ENCODE measurements at regions not wholly inside any gene's neighbourhood (a gene's known extent, or its start where the extent isn't known, plus 50 kb on each side); places are given as distances from the start of the nearest gene placed in this dataset.

DNA sequence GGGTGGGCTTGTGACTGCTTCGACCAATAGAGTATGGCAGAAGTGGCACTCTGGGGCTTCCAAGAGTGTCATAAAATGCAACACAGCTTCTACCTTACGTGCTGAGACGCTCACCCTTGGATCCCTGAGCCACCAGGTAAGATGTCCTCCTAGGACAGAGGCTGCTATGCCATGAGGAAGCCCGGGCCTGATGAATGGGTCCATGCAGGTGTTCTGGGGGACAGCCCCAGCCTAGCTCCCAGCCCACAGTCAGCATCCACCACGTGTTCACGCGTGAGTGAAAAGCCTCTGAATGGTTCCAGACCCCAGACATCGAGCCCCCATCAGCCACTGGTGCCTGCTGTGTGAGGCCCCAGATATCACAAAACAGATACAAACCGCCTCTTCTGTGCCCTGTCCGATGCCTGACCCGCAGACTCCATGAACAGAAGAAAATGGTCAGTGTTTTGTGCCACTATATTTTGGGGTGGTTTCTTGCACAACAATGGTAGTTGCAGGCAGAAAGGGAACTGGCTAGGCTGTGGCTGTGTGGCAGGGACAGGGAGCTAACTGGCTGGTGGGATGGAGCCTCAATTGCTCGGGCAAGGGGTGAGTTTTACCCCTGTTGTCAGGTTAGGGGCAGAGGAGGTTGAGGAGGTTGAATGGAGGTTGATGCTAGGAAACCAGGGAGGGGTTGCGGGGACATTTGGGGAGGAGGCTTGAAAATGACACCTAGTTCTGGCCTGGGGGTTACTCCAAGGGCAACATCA, 92.2 kb downstream of the LINGO1 start:
- Histone ChIP-seq H3K9me3 (ENCODE audit: insufficient read depth, low read length) (no peaks in the 10 kb centered on the region), H3K4me1 (ENCODE audit: low read length) (peaks cover 57% of the 10 kb centered on the region), H3K4me3 (ENCODE audit: low read length) (no peak overlapping the region), H3K27me3 (ENCODE audit: low read depth, low read length) (peaks cover 3% of the 10 kb centered on the region), H3K36me3 (replicated peaks; ENCODE audit: low read depth, low read length) (no peaks in the 10 kb centered on the region), H4K20me1 (ENCODE audit: insufficient read depth, low read length) (no peaks in the 10 kb centered on the region), H3K4me2 (ENCODE audit: low read length) (no peak overlapping the region), H2AFZ (ENCODE audit: low read depth, low read length) (no peak overlapping the region), H3K27ac (ENCODE audit: low read length) (no peak overlapping the region), H3K79me2 (ENCODE audit: low read length) (no peaks in the 10 kb centered on the region), H3K9ac (ENCODE audit: low read length) (no peak overlapping the region)
- no peak for TF ChIP-seq EZH2phosphoT487 (IDR thresholded peaks at IDR 0.05; ENCODE audit: low read depth)
- TF ChIP-seq, protein P1, sequence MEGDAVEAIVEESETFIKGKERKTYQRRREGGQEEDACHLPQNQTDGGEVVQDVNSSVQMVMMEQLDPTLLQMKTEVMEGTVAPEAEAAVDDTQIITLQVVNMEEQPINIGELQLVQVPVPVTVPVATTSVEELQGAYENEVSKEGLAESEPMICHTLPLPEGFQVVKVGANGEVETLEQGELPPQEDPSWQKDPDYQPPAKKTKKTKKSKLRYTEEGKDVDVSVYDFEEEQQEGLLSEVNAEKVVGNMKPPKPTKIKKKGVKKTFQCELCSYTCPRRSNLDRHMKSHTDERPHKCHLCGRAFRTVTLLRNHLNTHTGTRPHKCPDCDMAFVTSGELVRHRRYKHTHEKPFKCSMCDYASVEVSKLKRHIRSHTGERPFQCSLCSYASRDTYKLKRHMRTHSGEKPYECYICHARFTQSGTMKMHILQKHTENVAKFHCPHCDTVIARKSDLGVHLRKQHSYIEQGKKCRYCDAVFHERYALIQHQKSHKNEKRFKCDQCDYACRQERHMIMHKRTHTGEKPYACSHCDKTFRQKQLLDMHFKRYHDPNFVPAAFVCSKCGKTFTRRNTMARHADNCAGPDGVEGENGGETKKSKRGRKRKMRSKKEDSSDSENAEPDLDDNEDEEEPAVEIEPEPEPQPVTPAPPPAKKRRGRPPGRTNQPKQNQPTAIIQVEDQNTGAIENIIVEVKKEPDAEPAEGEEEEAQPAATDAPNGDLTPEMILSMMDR (IDR thresholded peaks at IDR 0.05; ENCODE audit: low read depth, low read length) = no peak

DNA sequence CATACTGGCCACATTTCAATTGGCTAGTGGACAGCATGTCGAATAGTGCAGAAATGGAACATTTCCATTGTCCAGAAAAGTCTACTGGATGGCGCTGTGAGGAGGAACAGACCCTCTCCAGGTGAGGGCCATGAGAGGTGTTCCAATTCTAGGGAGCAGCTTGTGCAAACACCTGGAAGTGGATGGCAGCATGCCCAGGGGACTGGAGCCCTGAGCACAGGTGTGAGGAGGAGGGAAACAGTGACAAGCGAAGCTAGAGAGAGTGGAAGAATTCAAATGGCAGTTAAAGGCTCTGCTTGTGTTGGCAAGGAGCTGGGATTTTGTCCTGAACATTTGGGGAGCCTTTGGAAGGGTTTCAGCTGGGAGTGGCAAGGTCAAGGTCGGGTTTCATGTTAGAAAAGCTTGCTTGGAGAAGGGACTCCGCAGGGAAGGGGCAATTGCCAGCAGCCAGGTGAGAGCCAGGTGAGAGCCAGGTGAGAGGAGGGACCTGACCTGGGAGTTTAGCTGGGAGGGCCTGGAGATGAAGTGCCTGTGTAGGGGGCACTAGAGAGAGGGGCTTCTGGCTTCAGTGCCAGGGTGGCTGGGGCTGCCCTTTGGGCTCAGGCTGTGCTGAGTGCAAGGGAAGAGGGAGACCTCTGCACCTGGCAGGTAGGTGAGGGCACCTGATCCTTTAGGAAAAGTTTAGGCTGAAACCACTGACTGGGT, 93.8 kb downstream of the LINGO1 start:
- Histone ChIP-seq H3K27ac (ENCODE audit: low read length) (peak overlapping the region; percentile 93; the same call in 1 of the 2 replicates), H3K9me3 (ENCODE audit: insufficient read depth, low read length) (no peaks in the 10 kb centered on the region)

DNA sequence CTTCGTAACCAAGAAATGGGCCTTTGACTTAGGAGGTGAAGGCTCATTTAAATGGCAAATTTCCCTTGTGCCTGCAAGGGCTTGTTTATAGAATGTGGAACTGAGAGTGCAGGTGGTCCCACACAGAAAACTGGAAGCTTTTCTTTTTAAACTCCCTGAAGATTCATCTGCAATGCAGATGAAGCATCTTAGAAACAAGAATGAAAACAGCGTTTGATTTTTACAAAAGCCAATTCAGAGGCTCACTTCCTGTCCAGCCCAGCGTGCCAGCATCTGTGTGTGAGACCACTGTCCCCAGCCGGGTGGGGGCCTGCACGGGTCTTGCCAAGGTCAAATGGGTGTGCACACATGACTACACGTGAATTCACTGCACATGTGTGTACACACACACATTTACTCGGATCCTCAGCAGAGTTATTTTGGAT, 94.7 kb downstream of the LINGO1 start:
- no peaks in the 10 kb centered on the region for H3K36me3 ChIP-seq (replicated peaks; ENCODE audit: low read depth, low read length)
- no peaks in the 10 kb centered on the region for H3K9me3 ChIP-seq (ENCODE audit: insufficient read depth, low read length)
- TF ChIP-seq, protein P1 (IDR thresholded peaks at IDR 0.05; ENCODE audit: low read depth, low read length) = no peak
- TF ChIP-seq EZH2phosphoT487 (IDR thresholded peaks at IDR 0.05; ENCODE audit: low read depth) = no peak
- 0 out of 2 replicates have a peak, but pooled peaks cover 3% of the 10 kb centered on the region for H3K27me3 ChIP-seq (ENCODE audit: low read depth, low read length)
- H3K4me1 ChIP-seq (ENCODE audit: low read length) = peaks cover 66% of the 10 kb centered on the region
- H3K4me2 ChIP-seq (ENCODE audit: low read length) = peak overlapping the region; percentile 82
- peak overlapping the region; percentile 58 for H3K4me3 ChIP-seq (ENCODE audit: low read length)
- H3K79me2 ChIP-seq (ENCODE audit: low read length) = no peaks in the 10 kb centered on the region
- H3K9ac ChIP-seq (ENCODE audit: low read length) = peak overlapping the region; percentile 68; the same call in 1 of the 2 replicates
- no peaks in the 10 kb centered on the region for H4K20me1 ChIP-seq (ENCODE audit: insufficient read depth, low read length)
- peak overlapping the region; percentile 93 for H3K27ac ChIP-seq (ENCODE audit: low read length)
- H2AFZ ChIP-seq (ENCODE audit: low read depth, low read length) = no peak overlapping the region

More for the DNA sequence above, 93.8 kb downstream of the LINGO1 start:
- Histone ChIP-seq H3K79me2 (ENCODE audit: low read length) (no peaks in the 10 kb centered on the region), H3K4me1 (ENCODE audit: low read length) (peaks cover 71% of the 10 kb centered on the region), H3K27me3 (ENCODE audit: low read depth, low read length) (no peaks in the 10 kb centered on the region), H2AFZ (ENCODE audit: low read depth, low read length) (no peak overlapping the region), H3K36me3 (replicated peaks; ENCODE audit: low read depth, low read length) (no peaks in the 10 kb centered on the region), H4K20me1 (ENCODE audit: insufficient read depth, low read length) (no peaks in the 10 kb centered on the region), H3K4me3 (ENCODE audit: low read length) (no peak overlapping the region; the same call in 1 of the 2 replicates), H3K4me2 (ENCODE audit: low read length) (peak overlapping the region; percentile 82), H3K9ac (ENCODE audit: low read length) (no peak overlapping the region; the same call in 1 of the 2 replicates)
- TF ChIP-seq, protein P1 (IDR thresholded peaks at IDR 0.05; ENCODE audit: low read depth, low read length) = no peak
- TF ChIP-seq EZH2phosphoT487 (IDR thresholded peaks at IDR 0.05; ENCODE audit: low read depth) = no peak

DNA sequence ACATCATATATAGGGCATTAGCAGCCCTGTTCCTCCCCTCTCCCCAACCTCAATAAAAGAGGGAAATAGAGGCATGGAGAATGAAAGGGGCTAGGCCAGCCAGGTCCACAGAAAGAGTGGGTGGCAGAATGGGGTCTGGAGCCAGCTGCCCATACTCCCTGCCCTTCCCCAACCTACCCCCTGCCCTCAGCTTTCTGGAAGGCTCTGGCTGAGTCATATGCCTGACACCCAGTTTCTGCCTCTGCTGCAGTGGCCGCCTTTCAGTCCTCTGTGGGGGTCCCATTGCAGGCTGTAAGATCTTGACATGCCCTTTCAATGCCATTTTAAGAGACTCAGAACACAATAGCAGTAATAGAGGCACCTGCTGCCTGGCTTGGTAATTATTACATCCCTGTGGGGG, 95.7 kb downstream of the LINGO1 start:
- Histone ChIP-seq H3K27ac (ENCODE audit: low read length) (peak overlapping the region; percentile 93), H3K4me2 (ENCODE audit: low read length) (peak overlapping the region; percentile 82), H3K9ac (ENCODE audit: low read length) (peak overlapping the region; percentile 68), H3K4me3 (ENCODE audit: low read length) (peak overlapping the region; percentile 54), H3K9me3 (ENCODE audit: insufficient read depth, low read length) (no peaks in the 10 kb centered on the region), H3K79me2 (ENCODE audit: low read length) (no peaks in the 10 kb centered on the region), H2AFZ (ENCODE audit: low read depth, low read length) (no peak overlapping the region), H4K20me1 (ENCODE audit: insufficient read depth, low read length) (no peaks in the 10 kb centered on the region), H3K27me3 (ENCODE audit: low read depth, low read length) (0 out of 2 replicates have a peak, but pooled peaks cover 5% of the 10 kb centered on the region), H3K36me3 (replicated peaks; ENCODE audit: low read depth, low read length) (no peaks in the 10 kb centered on the region), H3K4me1 (ENCODE audit: low read length) (peaks cover 60% of the 10 kb centered on the region)
- TF ChIP-seq, protein P1 (IDR thresholded peaks at IDR 0.05; ENCODE audit: low read depth, low read length) = no peak
- TF ChIP-seq EZH2phosphoT487 (IDR thresholded peaks at IDR 0.05; ENCODE audit: low read depth) = no peak
